ENCODE measurements at regions not wholly inside any gene's neighbourhood (a gene's known extent, or its start where the extent isn't known, plus 50 kb on each side); places are given as distances from the start of the nearest gene placed in this dataset.
A peak's percentile ranks its signal among the peaks of the same experiment; 100 is the strongest.

DNA sequence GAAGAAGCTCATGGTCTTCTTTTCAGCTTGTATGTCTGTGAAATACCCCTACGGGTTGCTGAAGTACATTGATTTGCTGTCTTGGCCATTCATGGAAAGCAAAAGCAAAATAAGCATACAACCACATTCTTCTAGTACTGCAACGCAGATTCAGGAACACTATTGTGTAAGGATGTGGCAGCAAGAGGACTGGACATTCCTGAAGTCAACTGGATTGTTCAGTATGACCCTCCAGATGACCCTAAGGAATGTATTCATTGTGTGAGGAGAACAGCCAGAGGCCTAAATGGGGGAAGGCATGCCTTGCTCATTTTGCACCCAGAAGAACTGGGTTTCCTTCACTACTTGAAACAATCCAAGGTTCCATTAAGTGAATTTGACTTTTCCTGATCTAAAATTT lies 133.4 kb upstream of the ANKRD1 start:
- Mint-ChIP-seq H3K27ac (no peak overlapping the region), H3K27me3 (peaks cover 29% of the 10 kb centered on the region), H3K36me3 (ENCODE audit: low read depth) (no peaks in the 10 kb centered on the region), H3K4me3 (no peak overlapping the region), H3K4me1 (no peaks in the 10 kb centered on the region)
- DNase-seq (no peak), ATAC-seq (no peak)
- H3K9me3 ChIP-seq (ENCODE audit: control insufficient read depth, low read length, poor library complexity, severe bottlenecking): no peaks in the 10 kb centered on the region

DNA sequence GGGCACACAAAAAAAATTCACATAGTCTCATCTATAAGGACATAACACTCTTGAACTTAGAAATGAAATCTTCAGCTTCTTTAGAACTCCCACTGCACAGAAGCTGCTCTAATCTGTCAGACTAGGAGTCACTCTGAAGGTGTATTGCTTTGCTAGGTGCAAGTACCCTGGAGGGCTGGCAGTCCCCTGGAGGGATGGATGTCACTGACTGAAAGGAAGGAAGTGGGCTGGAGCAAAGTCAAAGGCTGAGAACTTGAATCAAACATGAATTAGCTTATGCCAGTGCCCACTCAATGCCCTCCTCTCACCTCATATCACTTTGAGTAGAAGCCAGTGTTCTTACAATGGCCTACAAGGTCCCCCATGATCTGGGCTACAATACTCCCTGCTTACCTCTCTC lies 140.3 kb upstream of the ANKRD1 start:
- no peak overlapping the region for H3K4me3 Mint-ChIP-seq
- peaks cover 20% of the 10 kb centered on the region for H3K27me3 Mint-ChIP-seq
- H3K4me1 Mint-ChIP-seq: no peaks in the 10 kb centered on the region
- ATAC-seq: no peak
- DNase-seq: no peak
- H3K36me3 Mint-ChIP-seq (ENCODE audit: low read depth): no peaks in the 10 kb centered on the region
- H3K27ac Mint-ChIP-seq: no peak overlapping the region
- H3K9me3 ChIP-seq (ENCODE audit: control insufficient read depth, low read length, poor library complexity, severe bottlenecking): no peaks in the 10 kb centered on the region

DNA sequence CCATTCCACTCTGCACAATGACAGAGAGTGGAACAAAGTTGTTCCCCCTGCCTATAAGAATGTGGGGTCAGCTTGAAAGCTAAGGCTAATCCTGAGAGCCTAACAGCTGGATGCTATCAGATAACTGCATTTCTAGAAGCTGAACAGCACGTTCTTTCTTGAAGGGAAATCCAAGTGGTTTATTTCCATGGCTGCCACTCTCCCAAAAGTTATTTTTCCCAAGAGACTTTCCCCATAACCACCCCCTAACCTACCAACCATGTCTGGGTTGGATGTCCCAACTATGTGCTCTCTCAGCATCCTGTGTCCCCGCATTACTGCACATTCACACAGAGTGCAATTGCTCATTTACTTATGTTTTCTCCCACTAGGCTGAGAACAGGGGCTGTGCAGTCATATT lies 140.7 kb upstream of the ANKRD1 start:
- Mint-ChIP-seq H3K4me3 (no peak overlapping the region), H3K36me3 (ENCODE audit: low read depth) (no peaks in the 10 kb centered on the region), H3K27ac (no peak overlapping the region), H3K27me3 (peaks cover 20% of the 10 kb centered on the region), H3K4me1 (no peaks in the 10 kb centered on the region)
- no peaks in the 10 kb centered on the region for H3K9me3 ChIP-seq (ENCODE audit: control insufficient read depth, low read length, poor library complexity, severe bottlenecking)
- no peak for ATAC-seq
- DNase-seq: no peak

DNA sequence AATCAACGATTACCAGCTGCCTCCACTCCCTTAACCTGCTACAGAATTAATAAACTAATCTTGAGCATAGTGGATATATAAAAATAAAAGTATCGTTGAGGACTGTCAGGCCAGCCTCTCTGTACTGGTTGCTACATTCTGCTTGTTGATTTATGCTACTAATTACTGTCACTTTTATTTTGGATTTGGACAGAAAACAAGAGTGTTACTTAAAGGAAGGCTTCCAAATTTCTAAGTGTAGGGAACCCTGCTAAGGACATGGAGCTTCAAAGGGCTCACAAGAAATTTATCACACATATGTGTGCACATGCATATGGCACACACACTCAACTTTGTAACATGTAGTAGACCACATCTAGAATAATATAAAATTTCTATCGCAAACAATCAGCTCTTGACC lies 141.2 kb upstream of the ANKRD1 start:
- H3K9me3 ChIP-seq (ENCODE audit: control insufficient read depth, low read length, poor library complexity, severe bottlenecking): no peaks in the 10 kb centered on the region
- H3K4me1 Mint-ChIP-seq: no peaks in the 10 kb centered on the region
- no peak overlapping the region for H3K27ac Mint-ChIP-seq
- H3K27me3 Mint-ChIP-seq: peaks cover 22% of the 10 kb centered on the region
- no peak overlapping the region for H3K4me3 Mint-ChIP-seq
- DNase-seq (no peak), ATAC-seq (no peak)
- no peaks in the 10 kb centered on the region for H3K36me3 Mint-ChIP-seq (ENCODE audit: low read depth)

DNA sequence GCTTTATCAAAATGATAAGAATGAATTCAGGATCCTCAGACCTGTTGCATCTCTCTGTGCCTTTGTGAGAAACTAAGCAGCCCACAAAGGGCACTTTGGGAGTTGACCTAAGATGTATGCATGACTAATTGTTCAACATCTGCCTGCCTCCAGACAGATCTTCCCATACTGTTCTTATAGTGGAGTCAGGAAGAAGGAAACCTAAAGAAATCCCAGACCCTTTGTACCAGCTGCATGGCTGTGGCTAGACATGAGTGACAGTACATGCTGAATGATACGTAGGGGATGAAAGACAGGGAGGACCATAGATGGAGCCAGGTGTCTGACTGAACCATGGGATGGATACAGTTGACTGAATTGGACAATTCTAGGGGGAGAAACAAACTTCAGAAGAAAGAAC lies 148.7 kb upstream of the PCGF5 start:
- ATAC-seq (no peak), DNase-seq (no peak)
- Mint-ChIP-seq H3K27ac (no peak overlapping the region), H3K4me1 (peaks cover 3% of the 10 kb centered on the region), H3K36me3 (ENCODE audit: low read depth) (no peaks in the 10 kb centered on the region), H3K4me3 (no peak overlapping the region), H3K27me3 (peaks cover 34% of the 10 kb centered on the region)
- no peaks in the 10 kb centered on the region for H3K9me3 ChIP-seq (ENCODE audit: control insufficient read depth, low read length, poor library complexity, severe bottlenecking)

DNA sequence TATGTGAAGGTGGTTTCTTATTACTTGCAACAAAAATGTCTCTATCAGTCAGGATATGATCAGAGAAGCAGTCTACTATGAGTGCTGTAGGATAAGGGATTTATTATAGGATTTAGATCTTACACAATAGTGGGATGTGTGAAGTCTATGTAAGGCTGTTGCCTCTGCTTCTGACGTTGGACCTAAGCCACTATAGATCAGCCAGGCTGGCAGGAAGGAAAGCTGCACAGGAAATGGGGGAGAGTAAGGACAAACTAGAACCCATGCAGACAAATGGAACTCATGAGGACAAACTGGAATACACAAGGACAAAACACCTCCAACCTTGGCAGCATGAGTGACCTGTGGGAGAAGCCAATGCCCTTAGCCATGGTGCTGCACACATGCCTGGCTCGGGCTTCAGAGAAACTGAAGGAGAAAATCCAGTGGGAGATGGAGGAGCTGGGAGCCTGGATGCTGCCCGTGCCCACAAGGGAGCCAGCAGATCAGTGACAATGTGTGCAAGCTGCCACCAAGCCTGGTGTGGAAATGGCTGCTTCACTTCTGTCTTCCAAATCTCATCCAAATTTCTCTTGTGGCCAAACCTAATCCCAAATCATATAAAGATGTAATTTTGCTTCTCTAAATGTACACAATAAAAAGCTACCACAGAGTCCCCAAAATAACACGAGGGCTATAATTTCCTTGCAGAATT lies 147.0 kb upstream of the PCGF5 start:
- no peaks in the 10 kb centered on the region for H3K36me3 Mint-ChIP-seq (ENCODE audit: low read depth)
- H3K4me3 Mint-ChIP-seq: no peak overlapping the region
- H3K9me3 ChIP-seq (ENCODE audit: control insufficient read depth, low read length, poor library complexity, severe bottlenecking): no peaks in the 10 kb centered on the region
- H3K27me3 Mint-ChIP-seq: peaks cover 43% of the 10 kb centered on the region
- H3K4me1 Mint-ChIP-seq: no peaks in the 10 kb centered on the region
- ATAC-seq (no peak), DNase-seq (no peak)
- H3K27ac Mint-ChIP-seq: no peak overlapping the region

DNA sequence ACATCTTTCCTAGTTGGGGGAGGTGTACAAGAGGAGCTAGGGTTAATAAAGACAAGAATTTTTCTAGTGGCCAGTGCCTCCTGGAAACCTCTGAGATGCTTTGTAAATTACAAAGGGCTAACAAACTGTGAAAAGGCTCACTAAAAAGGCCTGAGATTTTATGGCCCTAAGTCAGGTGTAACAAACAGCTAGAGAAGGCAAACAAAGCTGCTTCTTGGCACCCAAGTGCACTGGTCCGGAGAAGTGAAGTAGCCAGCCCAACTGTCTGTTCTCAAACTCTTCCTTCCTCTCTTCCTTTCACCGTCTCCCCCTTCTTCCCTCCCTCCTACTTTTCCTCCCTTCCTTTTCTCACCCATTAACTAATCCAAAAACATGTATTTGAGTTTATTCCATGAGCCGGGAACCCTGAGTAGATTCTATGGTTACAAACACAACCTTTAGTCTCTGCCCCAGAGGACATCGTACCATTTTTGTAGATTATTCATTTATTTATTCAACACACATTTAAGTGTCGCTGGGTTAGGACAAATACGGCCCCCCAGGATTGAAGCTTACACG lies 143.4 kb upstream of the PCGF5 start:
- H3K27ac Mint-ChIP-seq: no peak overlapping the region
- H3K4me1 Mint-ChIP-seq: peaks cover 3% of the 10 kb centered on the region

DNA sequence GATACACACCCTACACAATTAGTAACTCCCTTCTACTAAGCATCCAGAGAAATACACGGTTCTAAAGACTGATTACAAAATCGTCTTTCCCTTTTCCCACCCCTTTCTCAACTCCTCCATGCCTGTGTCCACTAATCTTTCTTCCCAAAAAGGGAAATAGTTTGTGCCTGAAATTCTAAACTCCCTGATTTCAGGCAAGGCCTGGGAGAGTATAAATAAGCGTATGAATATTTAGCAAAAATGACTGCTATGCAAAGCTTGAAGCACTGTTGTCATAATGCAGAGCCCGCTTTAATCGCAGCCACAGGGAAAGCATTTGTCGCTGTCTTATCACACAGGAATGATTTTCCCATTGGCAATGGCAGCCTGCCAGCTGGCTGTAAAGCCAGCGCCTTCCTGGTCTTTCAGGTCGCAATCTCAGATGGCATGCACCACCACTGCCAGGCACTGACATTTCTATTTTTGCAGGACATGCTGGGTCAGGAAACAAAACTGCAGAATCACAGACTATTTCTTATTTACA lies 142.9 kb upstream of the PCGF5 start:
- peaks cover 6% of the 10 kb centered on the region for H3K4me1 Mint-ChIP-seq
- peaks cover 41% of the 10 kb centered on the region for H3K27me3 Mint-ChIP-seq
- no peak overlapping the region for H3K27ac Mint-ChIP-seq
- H3K4me3 Mint-ChIP-seq: no peak overlapping the region
- peaks cover 4% of the 10 kb centered on the region for H3K36me3 Mint-ChIP-seq (ENCODE audit: low read depth)
- no peak for DNase-seq
- no peak for ATAC-seq
- H3K9me3 ChIP-seq (ENCODE audit: control insufficient read depth, low read length, poor library complexity, severe bottlenecking): no peaks in the 10 kb centered on the region

More for the DNA sequence above, 143.4 kb upstream of the PCGF5 start:
- DNase-seq (no peak), ATAC-seq (no peak)
- H3K4me3 Mint-ChIP-seq: no peak overlapping the region
- peaks cover 4% of the 10 kb centered on the region for H3K36me3 Mint-ChIP-seq (ENCODE audit: low read depth)
- H3K9me3 ChIP-seq (ENCODE audit: control insufficient read depth, low read length, poor library complexity, severe bottlenecking): no peaks in the 10 kb centered on the region
- H3K27me3 Mint-ChIP-seq: peaks cover 41% of the 10 kb centered on the region

DNA sequence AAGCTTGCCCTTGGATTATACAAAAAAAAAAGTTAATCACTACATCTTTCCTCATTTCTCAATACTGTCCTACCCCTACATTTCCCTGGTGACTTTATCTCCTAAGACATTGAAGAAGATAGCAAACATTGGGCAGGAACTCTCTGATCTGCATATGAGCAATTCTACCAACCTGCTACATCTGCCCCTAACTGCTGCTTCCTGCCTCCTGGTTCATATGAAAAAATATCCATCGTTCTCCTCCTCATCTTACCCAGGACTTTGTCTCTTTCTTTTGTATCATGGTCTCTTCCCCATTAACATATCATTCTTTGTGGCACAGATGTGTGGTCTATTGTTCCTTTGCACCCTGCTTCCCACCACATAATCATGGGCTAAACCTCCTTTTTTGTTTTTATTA lies 139.7 kb upstream of the PCGF5 start:
- ATAC-seq: no peak
- H3K9me3 ChIP-seq (ENCODE audit: control insufficient read depth, low read length, poor library complexity, severe bottlenecking): no peaks in the 10 kb centered on the region
- no peak for DNase-seq
- H3K36me3 Mint-ChIP-seq (ENCODE audit: low read depth): peaks cover 4% of the 10 kb centered on the region
- H3K27me3 Mint-ChIP-seq: peaks cover 34% of the 10 kb centered on the region
- no peak overlapping the region for H3K4me3 Mint-ChIP-seq
- H3K4me1 Mint-ChIP-seq: peaks cover 6% of the 10 kb centered on the region
- H3K27ac Mint-ChIP-seq: peak overlapping the region; percentile 43

DNA sequence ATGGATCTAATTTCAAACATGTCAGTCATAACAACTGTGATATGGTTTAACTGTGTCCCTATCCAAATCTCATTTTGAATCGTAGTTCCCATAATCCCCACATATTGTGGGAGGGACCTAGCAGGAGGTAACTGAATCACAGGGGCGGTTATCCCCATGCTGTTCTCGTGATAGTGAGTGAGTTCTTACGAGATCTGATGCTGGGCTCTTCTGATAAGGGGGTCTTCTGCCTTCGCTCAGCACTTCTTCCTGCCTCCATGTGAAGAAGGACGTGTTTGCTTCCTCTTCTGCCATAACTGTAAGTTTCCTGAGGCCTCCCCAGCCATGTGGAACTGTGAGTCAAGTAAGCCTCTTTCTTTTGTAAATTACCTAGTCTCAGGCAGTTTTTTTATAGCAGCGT lies 138.0 kb upstream of the PCGF5 start:
- H3K9me3 ChIP-seq (ENCODE audit: control insufficient read depth, low read length, poor library complexity, severe bottlenecking): no peaks in the 10 kb centered on the region
- H3K4me1 Mint-ChIP-seq: peaks cover 6% of the 10 kb centered on the region
- peaks cover 4% of the 10 kb centered on the region for H3K36me3 Mint-ChIP-seq (ENCODE audit: low read depth)
- peaks cover 18% of the 10 kb centered on the region for H3K27me3 Mint-ChIP-seq
- DNase-seq (no peak), ATAC-seq (no peak)
- no peak overlapping the region for H3K4me3 Mint-ChIP-seq
- no peak overlapping the region for H3K27ac Mint-ChIP-seq

DNA sequence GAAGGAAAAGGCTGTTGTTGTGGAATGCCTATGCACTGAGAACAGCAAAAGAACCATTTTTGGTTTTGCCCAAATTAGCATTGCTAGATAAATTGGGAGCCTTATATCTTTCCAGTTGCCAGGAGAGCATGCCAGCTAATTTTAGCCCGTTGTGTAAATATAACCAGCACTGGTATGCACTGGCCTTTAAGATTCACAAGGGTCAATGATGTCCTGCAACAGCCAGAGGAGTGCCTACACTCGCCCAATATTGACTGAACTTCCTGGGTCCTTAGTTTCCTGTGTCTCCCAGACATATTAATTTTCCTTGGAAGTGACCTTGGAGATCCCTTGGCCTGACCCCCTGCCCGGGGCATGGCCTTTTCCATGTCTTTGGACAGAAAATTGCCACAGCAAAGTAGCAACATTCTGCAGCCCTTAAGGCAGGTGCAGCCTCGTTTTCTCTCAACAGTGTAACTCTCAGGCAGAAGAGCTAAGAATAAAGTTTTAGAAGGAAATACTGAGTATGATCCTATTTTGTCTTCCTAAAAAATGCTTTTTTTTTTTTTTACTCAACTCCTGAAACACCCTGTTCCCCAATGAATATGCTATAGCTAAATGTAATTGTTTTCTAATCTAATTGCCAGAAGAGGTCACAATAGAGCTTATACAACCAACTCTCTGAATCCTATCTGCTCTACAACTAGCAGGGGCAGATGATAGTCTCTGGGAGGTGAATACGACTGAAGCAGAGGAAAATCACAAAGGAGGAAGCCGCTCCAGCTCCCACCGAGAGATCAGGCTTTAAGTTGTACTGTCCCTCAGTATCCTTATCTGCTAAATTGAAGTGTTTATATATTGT lies 131.9 kb upstream of the PCGF5 start:
- H3K27me3 Mint-ChIP-seq: peaks cover 13% of the 10 kb centered on the region
- no peak overlapping the region for H3K4me3 Mint-ChIP-seq
- DNase-seq (no peak), ATAC-seq (peak; percentile 63)
- no peaks in the 10 kb centered on the region for H3K4me1 Mint-ChIP-seq
- H3K9me3 ChIP-seq (ENCODE audit: control insufficient read depth, low read length, poor library complexity, severe bottlenecking): no peaks in the 10 kb centered on the region
- no peak overlapping the region for H3K27ac Mint-ChIP-seq
- no peaks in the 10 kb centered on the region for H3K36me3 Mint-ChIP-seq (ENCODE audit: low read depth)

DNA sequence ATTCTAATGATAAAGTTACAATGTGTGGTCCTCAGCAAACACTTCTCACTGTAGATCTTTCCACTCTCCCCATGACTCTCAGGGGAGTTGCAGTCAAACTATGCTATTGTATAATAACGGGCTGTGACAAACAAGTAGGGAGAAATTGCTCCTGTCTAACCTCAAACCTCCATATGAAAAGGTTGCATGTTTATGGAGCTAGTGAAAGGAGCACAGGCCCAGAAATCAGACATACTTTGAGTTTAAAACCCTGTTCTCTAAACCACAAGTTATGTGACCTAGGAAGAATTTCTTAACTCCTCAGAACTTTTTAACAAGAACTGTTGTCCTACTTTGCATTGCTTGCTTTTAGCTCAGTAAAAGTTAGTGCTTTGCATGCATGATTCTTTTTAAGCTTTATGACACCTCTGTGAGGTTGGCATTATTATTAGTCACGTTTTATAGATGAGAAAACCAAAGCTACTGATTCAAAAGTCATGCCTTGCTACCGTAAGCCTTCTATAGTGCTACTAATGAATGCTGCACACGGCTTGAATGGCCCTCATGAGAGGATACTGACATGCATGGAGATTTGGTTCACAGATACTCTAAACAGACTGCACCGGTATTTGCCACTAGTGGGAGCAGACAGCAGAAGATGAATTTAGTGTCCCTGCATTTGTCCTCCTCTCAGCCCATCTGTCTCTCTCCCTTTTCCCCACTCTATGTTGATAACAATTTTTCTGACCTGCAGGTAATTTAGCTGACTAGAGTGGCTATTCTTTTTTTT lies 129.5 kb upstream of the PCGF5 start:
- no peaks in the 10 kb centered on the region for H3K9me3 ChIP-seq (ENCODE audit: control insufficient read depth, low read length, poor library complexity, severe bottlenecking)
- DNase-seq (no peak), ATAC-seq (no peak)
- Mint-ChIP-seq H3K36me3 (ENCODE audit: low read depth) (peaks cover 4% of the 10 kb centered on the region), H3K4me3 (no peak overlapping the region), H3K27ac (no peak overlapping the region), H3K4me1 (no peaks in the 10 kb centered on the region), H3K27me3 (peaks cover 24% of the 10 kb centered on the region)

DNA sequence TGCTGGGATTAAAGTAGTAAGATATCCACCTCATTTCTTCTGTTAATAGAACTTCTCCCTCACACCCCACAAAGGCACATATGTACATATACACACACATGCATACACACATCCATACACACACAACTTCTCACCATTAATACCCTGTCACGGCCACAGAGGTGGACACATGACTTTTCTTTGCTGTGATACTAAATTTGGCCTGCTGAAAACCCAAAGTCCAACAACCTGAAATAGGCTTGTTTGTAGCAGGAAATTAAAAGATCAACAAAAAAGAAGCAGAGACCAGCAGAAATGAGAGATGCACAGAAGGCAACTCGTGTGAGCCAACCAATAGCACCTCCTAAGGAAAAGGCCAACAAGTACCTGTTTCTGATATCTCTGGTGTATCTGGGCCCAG lies 128.7 kb upstream of the PCGF5 start:
- H3K27ac Mint-ChIP-seq: no peak overlapping the region
- ATAC-seq (no peak), DNase-seq (no peak)
- H3K4me1 Mint-ChIP-seq: no peaks in the 10 kb centered on the region
- peaks cover 24% of the 10 kb centered on the region for H3K27me3 Mint-ChIP-seq
- H3K9me3 ChIP-seq (ENCODE audit: control insufficient read depth, low read length, poor library complexity, severe bottlenecking): no peaks in the 10 kb centered on the region
- H3K4me3 Mint-ChIP-seq: no peak overlapping the region
- peaks cover 4% of the 10 kb centered on the region for H3K36me3 Mint-ChIP-seq (ENCODE audit: low read depth)

Data from T-helper 17 cell (primary cell).